Stomach smooth muscle (tissue), 2 donors: ENCODE measurements at regions not wholly inside any gene's neighbourhood (a gene's known extent, or its start where the extent isn't known, plus 50 kb on each side); places are given as distances from the start of the nearest gene placed in this dataset.

ENCODE experiments used
- H3K27ac ChIP-seq: one replicate; pipeline ENCODE4 v1.7.0; 2013; ENCODE audit warnings: mild to moderate bottlenecking, low read length, inconsistent platforms
- H3K27me3 ChIP-seq, 2 donors: one replicate each; pipeline ENCODE4 v1.7.0; 2013; ENCODE audit warnings: low read length in 2 of 2; ENCODE audit not compliant: insufficient read depth in 2 of 2, control insufficient read depth in 1 of 2
- H3K36me3 ChIP-seq, 2 donors: one replicate each; pipeline ENCODE4 v1.7.0; 2013; ENCODE audit warnings: low read length in 2 of 2; ENCODE audit not compliant: control insufficient read depth in 2 of 2, insufficient read depth in 2 of 2
- H3K4me1 ChIP-seq: one replicate; pipeline ENCODE4 v1.7.0; 2013; ENCODE audit warnings: low read length; ENCODE audit not compliant: control insufficient read depth, insufficient read depth
- H3K4me3 ChIP-seq, 2 donors: one replicate each; pipeline ENCODE4 v1.7.0; 2013; ENCODE audit warnings: low read length in 2 of 2
- H3K9ac ChIP-seq, 2 donors: one replicate each; pipeline ENCODE4 v1.7.0; 2013; ENCODE audit warnings: low read length in 2 of 2, mild to moderate bottlenecking in 1 of 2
- H3K9me3 ChIP-seq, 2 donors: one replicate each; pipeline ENCODE4 v1.7.0; 2013; ENCODE audit warnings: low read length in 2 of 2; ENCODE audit not compliant: control insufficient read depth in 2 of 2
- donor health status: healthy.
- donor health status: Pancreatic carcinoma.

DNA sequence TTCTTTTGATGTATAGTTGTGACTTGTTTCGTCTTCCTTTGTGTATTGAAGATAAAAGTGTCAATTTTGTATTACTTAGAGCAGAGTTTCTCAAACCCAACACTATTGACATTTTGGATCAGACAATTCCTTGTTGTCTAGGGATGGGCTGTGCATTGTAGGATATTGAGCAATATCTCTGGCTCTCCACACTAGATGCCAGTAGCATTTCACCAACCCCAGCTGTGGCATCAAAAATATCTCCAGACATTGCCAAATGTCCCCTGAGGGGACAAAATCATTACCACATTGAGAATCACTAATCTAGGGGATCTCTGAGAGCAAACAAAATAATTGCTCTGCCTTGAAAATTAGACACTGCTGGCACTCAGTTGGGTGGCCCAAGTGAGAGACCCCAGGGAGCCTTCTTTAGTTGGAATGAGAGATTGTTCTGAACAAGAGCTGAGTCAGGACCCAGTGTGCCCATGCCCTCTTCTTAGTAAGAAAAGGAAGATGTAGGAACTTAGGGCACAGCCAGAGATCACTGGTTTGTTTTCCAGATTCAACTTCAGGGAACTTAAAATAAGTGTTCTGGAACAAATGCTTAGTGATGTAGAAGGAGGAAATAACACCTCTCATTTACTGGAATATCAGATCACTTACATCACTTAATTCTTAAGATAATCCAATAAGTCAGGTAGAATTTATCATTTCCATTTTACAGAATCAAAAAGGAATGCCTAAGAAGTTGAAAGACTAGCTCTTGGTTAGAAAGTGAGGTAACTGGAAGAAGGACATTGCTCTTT lies 466.6 kb upstream of the TNP1 start:
- Histone ChIP-seq H3K27me3 (no peaks in the 10 kb centered on the region), H3K4me3 (no peak overlapping the region), H3K9ac (no peak overlapping the region), H3K9me3 (peaks cover 4 to 6% of the 10 kb centered on the region in 2 donors), H3K4me1 (peaks cover 31% of the 10 kb centered on the region), H3K36me3 (no peaks in the 10 kb centered on the region), H3K27ac (no peak overlapping the region)

DNA sequence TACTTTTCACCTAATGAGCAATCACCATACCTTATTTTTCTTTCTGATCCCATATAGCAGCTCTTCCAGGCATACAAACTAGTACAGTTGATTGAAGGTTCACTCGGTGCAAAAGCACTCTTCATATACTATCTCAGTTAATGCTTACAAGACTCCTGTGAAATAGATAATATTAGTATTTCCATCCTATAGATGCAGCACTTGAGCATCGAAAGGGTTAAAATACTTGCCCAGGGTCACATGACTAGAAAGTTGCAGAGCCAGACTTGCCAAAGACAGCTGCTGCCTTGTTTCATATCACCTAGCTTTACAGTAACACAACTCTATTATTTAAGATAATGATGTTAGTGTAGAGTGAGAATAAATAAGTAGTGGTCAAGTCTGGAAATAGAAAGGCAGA lies 466.0 kb upstream of the TNP1 start:
- Histone ChIP-seq H3K27me3 (no peaks in the 10 kb centered on the region), H3K27ac (no peak overlapping the region), H3K9me3 (peaks cover 4 to 6% of the 10 kb centered on the region in 2 donors), H3K4me3 (no peak overlapping the region), H3K36me3 (no peaks in the 10 kb centered on the region), H3K4me1 (peaks cover 24% of the 10 kb centered on the region), H3K9ac (no peak overlapping the region)

DNA sequence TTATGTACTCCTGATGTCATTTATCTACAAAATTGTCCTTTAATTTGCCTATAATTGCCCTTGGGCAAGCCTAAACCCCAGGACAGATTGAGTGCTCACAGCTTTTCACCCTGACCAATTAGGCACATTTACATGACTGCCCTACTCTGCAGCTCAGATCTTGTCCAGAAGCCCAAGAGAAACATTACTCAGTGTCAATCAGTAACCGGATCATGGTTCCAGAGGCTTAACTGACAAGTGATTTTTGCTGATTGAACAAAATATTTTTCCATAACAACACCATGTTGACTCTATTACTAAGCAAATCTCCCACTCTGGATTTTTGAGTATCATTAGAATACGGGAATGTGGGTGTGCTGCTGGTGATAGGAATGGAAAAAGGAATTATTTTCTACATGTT lies 465.4 kb upstream of the TNP1 start:
- peaks cover 20% of the 10 kb centered on the region for H3K4me1 ChIP-seq
- no peak overlapping the region for H3K4me3 ChIP-seq
- no peak overlapping the region for H3K27ac ChIP-seq
- H3K9ac ChIP-seq, result no peak overlapping the region
- no peaks in the 10 kb centered on the region for H3K27me3 ChIP-seq
- peaks cover 4 to 6% of the 10 kb centered on the region in 2 donors for H3K9me3 ChIP-seq
- H3K36me3 ChIP-seq, result no peaks in the 10 kb centered on the region

DNA sequence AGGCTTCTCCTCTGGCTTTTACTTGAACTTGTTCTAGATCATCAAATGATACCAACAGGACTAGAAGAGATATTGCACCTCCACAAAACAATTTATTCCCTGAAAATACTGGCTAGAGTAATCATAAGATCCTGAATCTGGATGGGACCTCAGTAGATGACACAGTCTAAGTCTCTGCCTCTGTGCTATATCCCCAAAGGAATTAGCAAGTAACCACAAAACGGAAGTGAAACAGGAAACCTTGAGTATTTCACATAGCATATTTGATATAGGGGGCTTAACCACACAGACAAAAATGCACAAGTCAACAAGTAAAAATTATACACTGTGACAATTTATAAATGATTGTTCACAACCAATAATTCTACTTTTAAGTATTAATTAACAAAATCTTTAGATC lies 456.9 kb upstream of the TNP1 start:
- H3K9ac ChIP-seq, result no peak overlapping the region
- no peak overlapping the region for H3K27ac ChIP-seq
- H3K27me3 ChIP-seq, result no peaks in the 10 kb centered on the region
- H3K4me3 ChIP-seq, result no peak overlapping the region
- H3K4me1 ChIP-seq, result no peaks in the 10 kb centered on the region
- H3K9me3 ChIP-seq, result peaks cover 2 to 8% of the 10 kb centered on the region in 2 donors
- no peaks in the 10 kb centered on the region for H3K36me3 ChIP-seq

DNA sequence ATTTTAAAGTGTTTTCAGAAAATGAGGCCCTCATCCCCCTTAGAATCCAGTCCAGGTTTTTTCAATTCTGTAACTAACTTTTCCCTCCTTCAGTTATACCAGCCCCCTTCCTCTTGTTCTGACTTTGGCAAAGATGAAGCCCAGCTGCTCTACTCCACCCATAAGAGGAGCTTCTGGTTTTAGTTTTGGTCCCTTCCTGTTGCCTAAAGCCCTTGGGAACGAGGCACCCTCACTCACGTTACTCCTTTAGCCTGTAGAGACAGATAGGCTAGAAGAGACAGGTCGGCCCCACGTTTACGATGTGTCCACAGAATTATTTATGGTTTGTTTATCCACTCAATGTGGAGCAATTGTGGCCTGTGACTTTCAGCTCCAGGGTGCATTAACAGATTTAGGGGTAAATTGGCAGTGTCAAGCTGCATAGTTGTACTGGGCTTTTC lies 454.2 kb upstream of the TNP1 start:
- H3K4me1 ChIP-seq, result no peaks in the 10 kb centered on the region
- no peaks in the 10 kb centered on the region for H3K27me3 ChIP-seq
- peaks cover 2 to 8% of the 10 kb centered on the region in 2 donors for H3K9me3 ChIP-seq
- no peaks in the 10 kb centered on the region for H3K36me3 ChIP-seq
- no peak overlapping the region for H3K27ac ChIP-seq
- H3K9ac ChIP-seq, result no peak overlapping the region
- H3K4me3 ChIP-seq, result no peak overlapping the region

DNA sequence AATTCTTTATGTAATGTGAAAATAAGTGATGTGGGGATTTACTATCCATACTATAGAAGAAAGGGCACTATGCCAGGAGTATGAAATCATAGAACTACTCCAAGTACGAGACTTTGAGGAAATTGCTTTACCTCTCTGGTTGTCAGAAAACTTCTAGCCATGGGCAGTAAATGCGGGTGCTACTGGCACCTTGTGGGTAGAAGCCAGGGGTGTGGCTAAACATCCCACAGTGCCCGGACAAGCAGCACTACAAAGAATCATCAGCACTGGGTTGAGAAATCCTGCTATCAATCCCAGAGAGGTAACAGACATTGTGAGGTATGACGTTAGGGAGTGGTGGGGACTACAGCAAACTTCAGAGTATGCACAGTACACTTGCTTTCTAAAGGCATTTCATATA lies 453.5 kb upstream of the TNP1 start:
- Histone ChIP-seq H3K27me3 (no peaks in the 10 kb centered on the region), H3K36me3 (no peaks in the 10 kb centered on the region), H3K4me3 (no peak overlapping the region), H3K9me3 (peaks cover 2 to 8% of the 10 kb centered on the region in 2 donors), H3K9ac (no peak overlapping the region), H3K27ac (no peak overlapping the region), H3K4me1 (no peaks in the 10 kb centered on the region)

DNA sequence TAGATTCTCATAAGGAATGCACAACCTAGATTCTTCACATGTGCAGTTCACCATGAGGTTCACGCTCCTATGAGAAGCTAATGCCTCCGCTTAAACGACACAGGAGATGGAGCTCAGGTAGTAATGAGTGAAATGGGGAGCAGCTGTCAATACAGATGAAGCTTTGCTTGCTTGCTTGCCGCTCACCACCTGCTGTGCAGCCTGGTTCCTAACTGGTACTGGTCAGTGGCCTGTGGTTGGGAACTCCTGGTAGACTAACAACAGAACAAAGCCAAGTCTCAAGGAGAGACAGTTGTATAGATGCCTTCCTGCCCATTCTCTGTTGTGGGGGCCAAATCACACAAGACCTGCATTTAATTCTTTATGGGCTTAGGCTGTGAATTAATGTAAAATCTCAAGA lies 449.2 kb upstream of the TNP1 start:
- no peaks in the 10 kb centered on the region for H3K4me1 ChIP-seq
- H3K27ac ChIP-seq, result no peak overlapping the region
- H3K4me3 ChIP-seq, result no peak overlapping the region
- no peaks in the 10 kb centered on the region for H3K27me3 ChIP-seq
- no peaks in the 10 kb centered on the region for H3K36me3 ChIP-seq
- H3K9ac ChIP-seq, result no peak overlapping the region
- no peaks in the 10 kb centered on the region for H3K9me3 ChIP-seq

DNA sequence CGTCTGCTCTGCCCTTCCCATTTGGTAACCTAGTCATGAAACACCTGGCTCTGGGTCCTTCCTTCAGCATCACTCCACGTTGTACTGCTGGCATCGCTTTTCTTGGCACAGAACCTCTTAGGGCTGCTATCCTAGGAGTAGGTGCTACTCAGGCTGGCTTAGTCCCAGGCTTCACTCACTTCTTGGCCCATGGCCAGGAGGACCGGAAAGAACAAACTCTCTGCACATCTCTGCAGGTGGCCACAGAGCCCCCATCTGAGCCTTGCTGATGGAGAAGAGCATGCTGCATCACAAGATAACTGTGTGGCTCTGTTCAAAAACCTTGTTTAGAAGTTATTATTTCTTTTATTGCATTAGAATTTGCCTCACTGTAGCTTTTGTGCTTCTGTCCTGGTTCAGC lies 447.2 kb upstream of the TNP1 start:
- Histone ChIP-seq H3K9me3 (no peaks in the 10 kb centered on the region), H3K36me3 (no peaks in the 10 kb centered on the region), H3K4me3 (no peak overlapping the region), H3K27ac (no peak overlapping the region), H3K4me1 (no peaks in the 10 kb centered on the region), H3K9ac (no peak overlapping the region), H3K27me3 (no peaks in the 10 kb centered on the region)

DNA sequence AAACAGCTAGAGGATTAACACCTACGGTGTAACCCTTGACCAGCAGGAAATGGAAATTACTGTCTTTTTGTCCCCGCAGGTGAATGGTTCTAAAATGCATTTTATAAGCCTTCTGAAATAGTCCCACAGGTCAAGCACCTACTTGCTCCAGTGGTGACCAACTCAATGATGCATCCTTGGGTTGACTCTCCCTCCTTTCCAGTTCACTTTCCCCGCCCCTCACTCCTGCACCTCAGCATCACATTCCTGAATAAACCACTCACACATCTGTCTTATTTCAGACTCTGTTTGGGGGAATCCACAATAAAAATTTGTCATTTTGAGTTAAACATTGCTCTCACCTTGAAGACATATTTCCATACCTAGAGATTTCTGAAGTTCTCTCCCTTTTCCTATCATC lies 446.0 kb upstream of the TNP1 start:
- Histone ChIP-seq H3K9ac (no peak overlapping the region), H3K27ac (no peak overlapping the region), H3K36me3 (no peaks in the 10 kb centered on the region), H3K9me3 (no peaks in the 10 kb centered on the region), H3K27me3 (no peaks in the 10 kb centered on the region), H3K4me1 (no peaks in the 10 kb centered on the region), H3K4me3 (no peak overlapping the region)

DNA sequence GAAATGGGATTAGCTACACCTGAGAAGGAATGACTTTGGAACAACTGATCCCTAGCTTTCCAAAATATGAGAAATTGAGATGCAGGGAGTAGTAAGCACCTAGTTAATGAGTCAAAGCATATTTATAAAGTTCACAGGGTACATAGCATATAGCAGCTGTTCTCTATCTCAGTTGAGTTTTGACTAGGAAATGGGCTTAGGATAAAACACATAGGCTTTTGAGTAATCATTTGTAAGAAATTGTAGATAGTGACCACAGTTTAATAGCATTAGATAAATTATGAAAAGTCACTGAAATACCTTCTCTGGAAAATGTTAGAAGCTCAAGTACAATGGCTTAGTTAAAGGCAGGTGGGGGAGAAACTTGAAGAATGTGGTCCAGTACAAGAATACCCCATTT lies 444.7 kb upstream of the TNP1 start:
- Histone ChIP-seq H3K9me3 (no peaks in the 10 kb centered on the region), H3K27ac (no peak overlapping the region), H3K4me3 (no peak overlapping the region), H3K27me3 (no peaks in the 10 kb centered on the region), H3K36me3 (no peaks in the 10 kb centered on the region), H3K9ac (no peak overlapping the region), H3K4me1 (no peaks in the 10 kb centered on the region)

DNA sequence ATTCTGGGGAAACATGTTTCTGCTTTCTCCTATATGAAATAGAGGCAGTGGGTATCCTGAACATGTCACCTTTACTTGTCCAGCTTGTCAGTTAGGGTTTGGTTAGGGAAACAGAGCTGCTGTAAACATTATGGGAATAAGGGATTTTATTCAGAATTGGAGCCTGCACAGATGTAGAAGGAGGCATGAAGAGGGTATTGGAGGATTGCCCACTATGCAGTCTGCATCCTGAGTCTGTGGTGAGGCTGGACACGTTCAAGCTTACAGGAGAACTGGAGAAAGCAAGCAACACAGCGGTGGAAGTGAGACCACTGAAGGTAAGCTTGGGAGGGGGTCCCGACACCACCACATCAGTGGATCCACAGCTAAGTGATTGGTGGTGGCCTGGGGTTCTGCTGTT lies 443.0 kb upstream of the TNP1 start:
- Histone ChIP-seq H3K27ac (no peak overlapping the region), H3K9ac (no peak overlapping the region), H3K27me3 (no peaks in the 10 kb centered on the region), H3K4me1 (no peaks in the 10 kb centered on the region), H3K9me3 (no peaks in the 10 kb centered on the region), H3K4me3 (no peak overlapping the region), H3K36me3 (no peaks in the 10 kb centered on the region)
